PC-9 (cell line): ENCODE measurements at regions not wholly inside any gene's neighbourhood (a gene's known extent, or its start where the extent isn't known, plus 50 kb on each side); places are given as distances from the start of the nearest gene placed in this dataset.

Experiments used
- CTCF ChIP-seq: fragments of 200-600 bp; sonication (generic); conservative IDR thresholded peaks from 2 replicates; pipeline ENCODE4 v1.6.1; 2017; ENCODE audit warnings: mixed run types, antibody characterized with exemption, mild to moderate bottlenecking, moderate library complexity
- EZH2 ChIP-seq: fragments of 200-600 bp; sonication (generic); IDR thresholded peaks from 2 replicates; pipeline ENCODE4 v1.8.0; 2017; ENCODE audit warnings: antibody characterized with exemption, low read depth

GRCh38 chr11:28729339-28729738 lies 621.2 kb downstream of the METTL15 start:
- TF ChIP-seq CTCF (no peak), EZH2 (no peak)
